Kidney glomerular epithelial cell (primary cell): ENCODE measurements at regions not wholly inside any gene's neighbourhood (a gene's known extent, or its start where the extent isn't known, plus 50 kb on each side); places are given as distances from the start of the nearest gene placed in this dataset.
"Not testable (repeated sequence)": the region's sequence is repeated elsewhere in the genome, so short reads cannot be mapped to it uniquely, and the experiment has no call there.

Experiments
- DNase-seq: peaks from one replicate; lab custom pipeline; 2025; lab: John Stamatoyannopoulos, UW

DNA sequence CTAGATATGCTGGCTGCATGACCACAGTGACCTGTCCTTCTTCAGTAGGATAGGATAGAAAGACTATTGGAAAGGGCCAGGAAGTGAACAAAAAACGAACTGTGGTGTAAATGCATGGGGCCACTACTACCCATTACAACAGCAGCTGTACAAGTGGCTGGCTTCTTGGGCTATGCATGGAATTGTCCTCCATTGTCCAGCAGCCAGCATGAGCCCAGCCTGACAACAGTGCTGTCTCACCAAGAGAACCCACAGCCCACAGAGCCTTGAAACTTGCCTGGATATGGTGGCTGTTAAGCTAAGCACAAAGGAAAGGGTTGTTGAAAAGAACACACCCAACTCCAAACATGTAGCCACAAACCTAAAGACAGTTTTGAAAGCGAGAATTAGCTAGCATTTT is 330.2 kb upstream of the F9 start:
- DNase-seq = no peak

DNA sequence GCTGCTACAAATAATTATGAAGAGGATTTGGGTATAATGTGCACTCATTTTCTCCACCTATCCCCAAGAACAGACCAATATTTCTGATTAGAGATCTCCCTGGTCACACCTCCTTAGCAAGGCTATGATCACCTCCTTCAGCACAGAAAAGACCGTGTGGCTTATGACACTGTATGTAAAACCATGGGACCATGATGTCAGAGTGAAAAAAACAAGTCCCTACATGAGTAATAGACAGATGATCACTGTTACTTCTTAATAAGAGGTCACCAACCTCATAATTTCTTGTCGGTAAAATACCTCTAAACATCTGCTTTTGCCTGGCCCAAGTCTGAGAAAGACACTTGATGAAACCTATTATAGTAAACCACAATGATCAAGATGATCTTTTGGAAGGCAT is 330.6 kb upstream of the F9 start:
- no peak for DNase-seq

DNA sequence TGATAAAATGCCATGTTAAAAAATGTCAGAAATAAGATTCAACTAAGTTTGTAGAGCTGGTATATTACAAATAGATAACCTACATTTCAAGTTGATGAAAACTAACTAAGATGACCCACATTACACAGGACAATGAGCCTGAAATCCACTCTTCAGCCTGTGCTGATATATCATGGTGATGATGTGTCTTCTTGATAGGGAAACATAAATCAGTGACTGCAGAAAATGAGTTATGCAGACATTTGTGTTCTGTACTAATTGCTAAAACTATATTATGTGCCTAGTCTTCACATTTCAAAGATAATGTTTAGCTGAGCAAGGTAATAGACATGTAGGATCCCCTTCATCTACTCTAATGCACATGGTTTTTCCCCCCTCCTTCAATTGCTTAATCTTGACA is 331.6 kb upstream of the F9 start:
- no peak for DNase-seq

DNA sequence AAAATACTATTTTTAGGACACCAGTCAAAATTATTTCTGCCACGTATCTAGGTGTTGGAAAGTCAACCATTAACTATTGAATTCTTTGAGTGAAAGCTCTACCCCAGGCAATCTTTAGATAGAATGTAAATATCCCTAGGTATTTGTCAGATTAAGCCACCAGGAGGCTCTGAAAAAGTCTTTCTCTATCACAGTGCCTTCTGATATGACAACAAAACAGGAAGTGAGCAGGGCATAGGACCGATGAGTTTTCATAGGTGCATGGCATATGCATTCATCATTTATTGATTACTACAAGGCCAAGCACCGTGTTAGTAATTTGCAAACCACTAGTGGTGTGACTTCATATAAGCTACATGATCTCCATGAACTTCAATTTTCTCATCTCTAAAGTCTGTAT is 333.6 kb upstream of the F9 start:
- DNase-seq = no peak

DNA sequence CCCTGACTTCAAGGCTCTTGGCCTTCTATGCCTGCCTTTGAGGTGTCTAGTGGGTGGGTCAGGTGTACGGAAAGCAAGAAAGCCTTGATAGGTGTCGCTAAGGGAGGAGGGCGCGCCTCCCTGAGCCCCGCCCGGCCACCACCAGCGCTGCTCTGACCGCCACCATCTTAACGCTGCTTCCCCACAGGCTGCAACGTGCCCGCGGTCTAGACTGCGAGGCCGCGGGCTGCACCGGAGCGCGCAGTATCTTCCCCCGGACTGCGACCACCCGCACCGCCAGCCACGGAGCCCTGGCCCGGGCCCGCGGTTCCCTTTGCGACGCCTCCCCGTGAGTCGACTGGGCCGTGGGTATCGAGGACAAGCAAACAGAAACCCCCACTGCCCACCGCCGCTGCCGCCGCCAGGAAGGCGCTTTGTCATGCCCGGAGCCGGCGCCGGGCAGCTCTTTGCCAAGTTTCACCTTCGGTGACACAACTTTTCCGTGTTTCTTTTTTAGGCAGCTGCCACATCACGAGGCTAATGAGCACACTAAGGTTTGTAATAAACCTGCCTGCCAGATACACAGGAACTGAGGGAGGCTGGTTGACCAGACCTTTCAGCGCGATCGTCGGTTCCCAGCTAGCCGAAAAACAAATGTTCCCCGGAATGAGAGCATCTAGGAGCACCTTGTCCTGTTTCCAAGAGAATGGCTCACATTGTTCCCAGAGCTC is 335.8 kb upstream of the F9 start:
- DNase-seq = peak; percentile 15

DNA sequence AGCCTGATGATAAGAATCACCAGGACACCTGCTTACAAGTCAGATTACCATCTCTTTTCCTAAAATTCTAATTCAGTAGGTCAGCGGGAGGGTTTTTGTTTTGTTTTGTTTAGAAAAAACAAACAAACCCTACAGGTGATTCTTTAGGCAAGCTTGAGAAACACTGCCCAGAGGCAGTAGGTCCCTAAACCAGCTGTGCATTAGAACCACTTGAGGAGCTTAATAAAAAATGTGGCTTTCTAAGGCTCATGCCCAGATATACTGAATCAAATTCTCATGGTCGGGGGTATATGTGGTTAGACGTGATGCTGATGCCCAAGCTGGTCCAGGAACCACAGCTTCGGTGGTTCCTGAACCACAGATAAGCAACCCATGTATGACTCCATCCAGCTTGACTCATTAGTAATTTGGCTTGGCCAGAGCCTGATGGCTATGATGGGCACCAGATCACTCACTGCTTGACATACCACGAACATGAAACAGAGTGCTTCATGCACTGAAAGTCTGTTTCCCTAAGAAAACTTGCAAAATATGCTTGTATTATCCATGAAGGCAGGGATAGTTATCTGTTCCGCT is 338.1 kb upstream of the F9 start:
- no peak for DNase-seq

DNA sequence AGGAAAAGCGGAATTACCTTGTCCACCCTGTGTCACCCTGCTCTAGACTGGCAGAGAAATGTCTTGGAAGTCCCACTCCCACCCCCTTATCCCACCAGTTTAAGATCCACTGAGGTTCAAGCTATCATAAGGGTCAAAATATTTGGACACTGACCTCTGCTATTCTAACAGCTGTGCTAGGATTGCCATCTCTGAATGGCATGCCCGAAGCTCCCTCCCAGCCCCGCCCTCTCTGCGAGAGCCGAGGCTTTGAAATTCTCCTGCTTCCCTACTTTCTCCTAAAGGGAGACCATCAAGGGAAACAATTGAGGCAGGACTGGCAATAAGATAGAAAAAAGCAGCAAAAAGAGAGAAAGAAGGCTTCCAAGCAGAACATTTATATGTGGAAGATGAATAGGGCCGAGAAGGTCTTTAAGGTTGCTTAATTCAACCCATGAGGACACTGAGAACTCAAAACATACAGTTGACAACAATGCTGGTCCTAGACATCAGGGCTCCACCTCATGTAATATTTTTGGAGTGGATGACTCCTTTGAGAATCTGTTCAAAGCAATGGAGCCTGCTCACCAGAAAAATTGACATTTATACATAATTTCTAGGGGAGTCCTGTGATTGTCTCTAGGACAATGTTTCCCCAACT is 338.7 kb upstream of the F9 start:
- DNase-seq = no peak

DNA sequence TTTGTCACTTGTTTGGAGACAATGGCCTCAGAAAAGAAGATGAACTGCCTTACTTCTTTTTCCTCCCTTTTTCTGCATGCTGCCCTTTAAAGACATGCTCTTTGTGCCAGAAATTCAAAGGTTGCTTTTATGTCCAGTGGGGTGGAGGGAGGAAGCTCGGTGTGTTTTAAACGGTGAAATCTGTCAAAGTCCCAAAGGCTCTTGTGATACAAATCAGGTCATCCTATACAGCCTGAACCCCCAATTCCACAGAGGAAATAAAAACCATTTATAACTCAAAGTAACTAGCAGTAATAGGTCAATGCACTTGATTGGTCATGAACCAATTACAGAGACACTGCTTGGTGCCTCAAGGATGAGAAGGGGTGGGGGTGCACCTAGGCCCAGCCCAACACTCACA is 339.3 kb upstream of the F9 start:
- no peak for DNase-seq

DNA sequence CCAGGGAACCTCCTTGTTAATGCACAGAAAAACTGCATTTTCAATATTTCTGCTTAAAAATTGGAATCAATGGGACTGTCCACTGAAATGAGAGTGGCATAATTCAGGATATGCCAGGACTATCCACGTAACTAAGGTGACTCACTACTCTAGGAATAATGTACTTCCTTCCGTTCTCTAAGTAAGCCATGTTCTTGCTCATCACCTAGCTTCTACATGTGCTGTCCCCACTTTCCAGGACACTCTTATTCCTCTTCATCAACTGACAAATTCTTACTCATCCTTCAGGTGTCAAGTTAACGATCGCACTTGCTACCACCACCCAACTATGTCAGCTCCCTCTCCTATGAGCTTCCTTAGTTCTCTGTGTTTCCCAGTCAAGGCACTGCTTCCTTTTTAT is 342.8 kb upstream of the F9 start:
- DNase-seq = no peak

DNA sequence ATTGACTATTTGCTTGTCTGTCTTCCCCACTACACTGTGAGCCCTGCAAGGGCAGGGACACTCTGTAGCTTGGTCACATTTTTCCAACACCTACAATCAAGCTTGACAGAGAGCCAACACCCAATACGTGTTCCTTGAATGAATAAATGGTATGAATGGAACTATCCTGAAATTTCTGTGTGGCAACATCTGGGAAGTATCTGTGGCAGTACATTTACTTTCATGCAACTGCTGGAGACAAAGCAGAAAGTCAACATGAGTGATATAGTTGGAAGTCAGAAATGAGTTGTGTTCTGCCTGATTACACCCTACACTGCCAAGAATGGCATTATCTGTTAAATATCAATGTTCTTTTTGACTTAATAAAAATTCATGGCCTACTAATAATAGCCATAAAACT is 343.5 kb upstream of the F9 start:
- DNase-seq = no peak

DNA sequence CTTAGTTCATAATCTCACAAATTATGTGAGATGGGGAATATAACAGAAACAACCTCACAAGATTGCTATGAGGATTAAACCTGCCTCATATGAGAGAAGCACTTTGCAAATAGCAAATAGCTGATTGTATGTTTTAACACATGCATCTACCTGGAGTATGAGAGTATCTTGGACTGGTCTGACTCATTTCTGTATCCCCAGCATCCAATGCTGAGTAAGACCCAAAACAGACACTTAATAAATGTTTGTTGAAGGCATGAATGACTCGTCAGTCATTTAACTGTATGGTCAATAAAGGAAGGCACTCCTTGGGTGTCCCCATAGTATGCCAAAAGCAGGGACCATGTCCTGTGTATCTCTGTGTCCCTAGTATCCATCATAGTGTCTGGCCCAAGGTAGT is 350.9 kb upstream of the F9 start:
- no peak for DNase-seq

DNA sequence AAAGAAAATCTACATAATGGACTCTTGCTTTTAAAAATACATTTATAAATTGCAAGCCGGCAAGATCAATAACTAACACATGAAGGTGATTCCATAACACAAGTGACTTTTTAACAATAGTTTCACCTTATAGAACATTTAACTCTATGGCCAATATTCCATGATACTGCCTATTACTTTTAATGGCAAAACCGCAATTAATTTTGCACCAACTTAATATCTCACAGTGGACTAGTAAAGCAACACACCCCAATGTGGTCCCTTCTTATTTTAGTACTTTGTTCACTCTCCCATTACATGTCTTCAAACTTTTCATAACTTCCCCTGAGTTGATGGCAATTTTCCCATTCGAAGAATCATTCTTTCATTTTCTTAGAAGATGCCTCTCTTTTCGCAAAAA is 351.6 kb upstream of the F9 start:
- DNase-seq = no peak

DNA sequence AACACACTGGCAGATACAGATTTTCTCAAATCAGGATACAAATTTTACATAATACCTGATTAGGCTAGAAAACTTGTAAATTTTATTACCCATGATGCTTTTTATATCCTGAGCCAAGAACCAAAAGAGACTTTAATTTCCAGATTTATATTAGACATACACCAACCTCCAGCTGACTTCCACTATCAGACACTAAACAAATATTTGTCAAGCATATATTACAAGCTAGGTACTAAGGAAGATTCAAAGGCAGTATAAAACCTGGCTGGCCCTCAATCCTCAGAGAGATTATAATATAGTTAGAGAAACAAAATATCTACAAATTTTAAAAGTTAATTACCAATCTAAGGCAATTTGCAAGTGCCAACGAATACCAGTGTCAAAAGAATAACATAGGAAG is 357.8 kb upstream of the F9 start:
- DNase-seq = no peak

DNA sequence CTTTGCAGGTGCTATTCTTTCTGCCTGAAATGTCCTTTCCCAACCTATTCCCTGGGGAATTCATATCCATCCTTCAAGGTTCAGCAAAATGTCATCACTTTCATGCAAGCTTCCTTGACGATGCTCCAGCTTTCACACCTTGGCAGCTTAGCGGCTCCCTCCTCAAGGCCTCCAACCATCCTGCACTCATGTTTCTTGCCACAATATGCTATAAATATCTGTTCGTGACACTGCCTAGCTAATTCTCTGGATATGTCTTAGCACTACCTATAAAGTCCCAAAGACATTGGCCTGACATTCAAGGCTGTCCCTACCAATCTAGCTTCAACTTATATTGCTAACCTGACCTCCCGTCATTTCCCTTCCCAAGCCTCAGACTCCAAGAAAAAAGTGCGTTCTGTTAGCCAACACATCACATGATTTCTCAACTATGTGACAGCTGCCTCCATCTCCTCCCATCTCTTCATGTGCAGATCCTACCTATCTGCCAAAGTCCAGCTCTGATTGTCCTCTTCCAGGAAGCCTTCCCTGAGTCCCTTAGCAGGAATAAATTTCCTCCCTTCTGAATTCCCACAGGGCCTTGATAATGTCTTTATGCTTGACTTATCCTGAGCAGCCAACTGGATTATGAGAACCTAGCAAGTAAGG is 359.9 kb upstream of the F9 start:
- DNase-seq = no peak

DNA sequence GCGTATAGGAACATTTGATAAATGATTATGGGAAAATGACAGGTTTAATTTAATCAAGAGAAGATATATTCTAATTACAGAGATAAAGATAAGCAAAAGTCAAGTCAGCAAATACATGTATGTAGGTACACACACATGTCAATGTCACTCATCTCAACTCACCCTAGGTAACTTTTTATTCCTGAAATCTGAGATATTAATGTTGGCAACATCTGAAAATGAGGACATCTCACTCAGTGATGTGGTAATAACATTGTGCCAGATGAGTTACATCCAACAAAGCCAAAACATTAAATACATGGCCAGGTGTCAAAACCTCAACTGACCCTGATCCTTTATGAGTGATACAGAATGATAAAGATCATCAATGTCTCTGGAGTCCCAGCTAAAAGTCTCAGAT is 363.3 kb upstream of the F9 start:
- no peak for DNase-seq

DNA sequence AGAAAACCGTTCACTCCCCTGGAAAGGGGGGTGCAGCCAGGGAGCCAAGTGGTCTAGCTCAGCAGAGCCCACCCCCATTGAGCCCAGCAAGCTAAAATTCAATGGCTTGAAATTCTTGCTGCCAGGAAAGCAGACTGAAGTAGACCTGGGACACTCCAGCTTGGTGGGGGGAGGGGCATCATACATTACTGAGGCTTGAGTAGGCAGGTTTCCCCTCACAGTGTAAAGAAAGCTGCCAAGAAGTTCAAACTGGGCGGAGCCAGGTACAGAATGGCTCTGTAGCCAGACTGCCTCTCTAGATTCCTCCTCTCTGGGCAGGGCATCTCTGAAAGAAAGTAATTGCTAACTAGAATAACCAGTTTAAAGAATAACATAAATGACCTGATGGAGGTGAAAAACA is 372.3 kb upstream of the F9 start:
- no peak for DNase-seq

DNA sequence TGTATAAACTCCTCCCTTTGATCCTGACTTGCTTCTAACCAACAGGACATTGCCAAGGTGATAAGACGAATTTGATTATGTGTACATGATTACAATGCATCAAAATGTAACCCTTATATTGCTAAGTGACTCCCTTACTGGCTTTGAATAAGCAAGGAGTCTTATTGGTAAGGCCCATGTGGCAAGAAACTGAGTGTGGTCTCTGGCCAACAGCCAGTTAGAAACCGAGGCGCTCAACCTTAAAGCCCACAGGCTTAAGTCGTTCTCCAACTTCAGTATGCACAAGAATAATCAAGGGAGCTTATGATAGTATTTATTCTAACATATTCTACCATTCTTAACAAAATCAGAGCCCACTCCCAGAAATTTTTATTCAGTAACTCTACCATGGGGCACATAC is 374.2 kb upstream of the F9 start:
- no peak for DNase-seq

DNA sequence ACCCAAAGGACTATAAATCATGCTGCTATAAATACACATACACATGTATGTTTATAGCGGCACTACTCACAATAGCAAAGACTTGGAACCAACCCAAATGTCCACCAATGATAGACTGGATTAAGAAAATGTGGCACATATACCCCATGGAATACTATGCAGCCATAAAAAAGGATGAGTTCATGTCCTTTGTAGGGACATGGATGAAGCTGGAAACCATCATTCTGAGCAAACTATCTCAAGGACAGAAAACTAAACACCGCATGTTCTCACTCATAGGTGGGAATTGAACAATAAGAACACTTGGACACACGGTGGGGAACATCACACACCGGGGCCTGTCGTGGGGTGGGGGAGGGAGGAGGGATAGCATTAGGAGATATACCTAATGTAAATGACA is 383.9 kb upstream of the F9 start:
- not testable (repeated sequence) for DNase-seq

DNA sequence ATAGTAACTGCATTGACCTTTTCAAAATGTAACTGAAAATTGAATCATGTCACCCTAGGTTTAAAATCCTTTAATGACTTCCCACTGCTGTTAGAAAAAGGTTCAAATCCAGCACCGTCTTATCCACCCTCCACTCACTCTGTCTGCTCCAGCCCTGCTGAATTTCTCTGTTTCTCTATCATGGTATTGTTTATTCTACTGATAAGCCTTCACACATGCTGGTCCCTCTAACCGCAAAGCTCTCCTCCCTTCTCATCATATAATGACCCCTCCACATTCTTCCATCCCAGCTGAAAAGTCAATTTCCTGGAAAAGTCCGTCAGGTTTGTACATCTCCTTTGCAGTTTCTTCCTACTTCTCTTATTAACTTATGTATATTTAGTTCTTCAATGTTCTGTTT is 389.2 kb upstream of the F9 start:
- DNase-seq = peak; percentile 12

DNA sequence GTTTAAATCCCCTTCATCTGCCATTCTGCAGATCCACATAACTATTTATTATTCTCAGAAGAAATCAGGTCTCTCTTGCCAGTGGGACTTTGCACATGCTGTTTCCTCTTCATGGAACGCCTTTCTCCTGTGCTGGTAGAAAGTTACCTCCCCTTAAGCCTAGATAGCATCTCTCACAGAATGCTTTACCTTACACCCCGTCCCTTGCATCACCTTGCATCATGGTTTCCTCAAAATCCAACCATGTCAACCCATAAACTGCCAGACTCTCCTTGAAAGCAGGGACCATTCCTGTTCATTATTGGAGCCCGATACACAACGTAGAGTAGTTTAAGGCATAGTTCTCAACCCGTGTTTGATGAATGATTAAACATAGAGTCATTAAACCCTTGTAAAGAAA is 396.2 kb upstream of the F9 start:
- no peak for DNase-seq

DNA sequence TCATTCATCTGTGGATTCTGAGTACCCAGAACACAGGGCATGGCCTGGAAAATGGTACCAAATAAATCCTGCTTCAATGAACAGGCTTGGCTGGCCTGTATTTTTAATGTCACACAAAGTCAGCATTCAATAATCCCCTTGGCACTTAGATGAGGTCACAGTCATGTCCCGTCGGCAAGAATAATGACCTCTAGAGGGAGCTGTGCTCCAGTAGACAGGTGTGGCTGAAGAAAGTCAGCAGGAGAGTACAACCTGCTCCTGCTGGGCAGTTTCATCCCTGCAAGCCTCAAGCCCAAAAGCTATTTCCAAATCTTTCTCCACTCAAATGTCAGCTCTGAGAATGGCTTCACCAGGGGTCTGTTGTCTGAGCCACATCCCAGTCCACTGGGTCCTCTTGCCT is 404.0 kb upstream of the F9 start:
- DNase-seq = peak; percentile 28

DNA sequence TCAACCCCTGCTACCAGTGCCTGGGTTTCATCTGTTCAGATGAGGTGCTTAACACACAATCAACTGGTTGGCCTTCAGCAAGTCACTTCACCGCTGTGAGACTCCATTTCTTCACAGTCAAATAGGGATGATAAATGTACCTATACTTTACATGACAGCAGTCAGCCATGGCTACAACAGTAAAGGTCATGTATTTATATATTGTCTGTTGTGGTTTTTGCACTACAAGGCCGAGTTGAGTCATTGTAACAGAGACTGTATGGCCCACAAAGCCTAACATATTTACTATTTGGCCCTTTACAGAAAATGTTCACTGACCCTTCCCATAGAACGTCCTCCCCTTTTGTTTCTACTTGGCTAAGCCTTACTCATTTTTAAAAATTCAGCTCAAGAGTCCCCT is 404.6 kb upstream of the F9 start:
- no peak for DNase-seq

DNA sequence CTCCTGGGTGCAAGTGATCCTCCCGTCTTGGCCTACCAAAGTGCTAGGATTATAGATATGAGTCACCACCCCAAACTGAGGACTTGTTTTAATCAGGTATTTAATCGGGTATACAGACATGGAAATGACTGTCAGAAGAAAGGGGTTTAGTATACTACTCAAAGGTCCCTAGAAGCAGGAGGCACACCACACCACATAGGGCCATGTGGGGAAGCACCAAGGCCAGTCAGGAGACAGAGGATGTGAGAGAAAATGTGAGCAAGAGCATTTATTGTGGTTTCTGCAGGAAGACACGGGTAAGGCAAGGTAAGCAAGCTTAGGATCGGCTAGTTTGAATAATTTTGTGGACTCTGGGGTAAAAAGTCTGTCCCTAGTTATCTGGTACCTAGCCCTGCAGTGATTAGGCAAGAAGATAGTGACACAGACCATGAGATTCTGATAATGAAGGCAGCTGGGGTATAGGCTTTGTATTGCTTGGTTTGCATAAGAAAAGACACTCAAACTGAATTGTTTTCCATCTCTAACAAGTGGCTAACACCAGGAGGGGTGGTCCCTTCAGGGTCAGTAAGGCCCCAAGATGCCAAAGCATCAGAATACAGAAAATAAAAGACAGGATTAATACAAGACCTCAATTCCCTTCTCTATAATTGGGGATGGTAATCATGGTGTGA is 408.8 kb upstream of the F9 start:
- no peak for DNase-seq
